ENCODE measurements at regions not wholly inside any gene's neighbourhood (a gene's known extent, or its start where the extent isn't known, plus 50 kb on each side); places are given as distances from the start of the nearest gene placed in this dataset.

Small RNAs in the stretch of these regions (small RNA-seq; reads per million reads assigned to genes)
- 0.47 reads per million for gene COX17P1
